ENCODE measurements at regions not wholly inside any gene's neighbourhood (a gene's known extent, or its start where the extent isn't known, plus 50 kb on each side); places are given as distances from the start of the nearest gene placed in this dataset.

DNA sequence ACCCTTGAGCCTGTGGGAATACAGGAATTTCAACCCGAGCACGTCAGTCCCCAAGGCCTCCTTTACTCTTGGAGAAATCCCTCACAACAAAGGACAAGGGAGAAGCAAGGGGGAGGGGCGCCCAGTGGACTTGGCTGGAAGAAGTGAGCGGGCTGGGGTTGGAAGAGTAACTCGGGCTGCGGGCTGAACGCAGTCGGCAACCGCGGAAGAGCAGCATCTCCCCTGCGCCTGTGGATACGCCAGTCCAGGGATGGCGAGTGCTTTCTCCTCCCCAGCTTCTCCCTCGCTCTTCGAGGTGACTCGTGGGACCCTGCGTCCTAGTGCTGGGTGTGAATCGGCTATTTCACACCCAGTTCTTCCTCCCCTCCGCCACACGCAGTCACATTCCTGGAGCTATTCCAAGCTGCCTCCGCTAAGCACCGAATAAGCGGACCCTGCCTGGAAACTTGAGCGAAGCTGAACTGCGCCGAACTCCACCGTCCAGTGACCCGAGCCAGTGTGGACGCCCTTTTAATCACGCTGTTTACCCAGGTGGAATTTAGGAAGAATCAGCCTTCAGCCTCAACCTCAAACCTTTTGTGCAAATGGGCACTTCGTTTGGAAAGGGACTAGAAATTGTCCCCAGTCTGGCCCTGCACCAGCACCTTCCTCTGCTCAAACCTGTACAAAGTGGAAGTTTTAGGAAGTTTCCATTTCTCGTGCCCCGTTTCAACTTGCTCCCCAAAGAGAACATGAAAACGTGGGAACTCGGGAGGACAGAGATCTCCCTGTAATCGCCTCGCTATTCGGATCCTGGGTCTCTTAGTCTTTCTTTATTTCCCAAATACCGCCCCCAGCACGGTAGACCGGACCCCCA is 64.3 kb upstream of the WDR17 start:
- TF ChIP-seq POLR2A (IDR thresholded peaks at IDR 0.05; ENCODE audit: low read depth, low read length) (no peak), TAF1 (IDR thresholded peaks at IDR 0.05; ENCODE audit: borderline replicate concordance, low read depth, low read length) (no peak), POLR2AphosphoS5 (IDR thresholded peaks at IDR 0.05; ENCODE audit: low read depth, low read length) (no peak)
